Calu3 (cell line): ENCODE measurements at regions not wholly inside any gene's neighbourhood (a gene's known extent, or its start where the extent isn't known, plus 50 kb on each side); places are given as distances from the start of the nearest gene placed in this dataset.

Experiments used
- BruUV-seq: library from RNA; stranded (reverse); fragments of 400-500 nt; replicated peaks from 2 replicates; lab custom pipeline; 2021; lab: Mats Ljungman, UMichigan
- CTCF ChIA-PET: fragments of 300-600 bp; sonication (Branson Sonifier 250); formaldehyde crosslinking; loops from one replicate; lab custom pipeline; 2022; ENCODE audit warnings: antibody characterized with exemption; lab: Charles Lee
- DNase-seq: peaks from one replicate; pipeline ENCODE4 v3.0.0; 2022
- H3K27ac Mint-ChIP-seq: one replicate; pipeline ENCODE4 v1.8.0; 2022; ENCODE audit warnings: mixed read lengths; ENCODE audit not compliant: unreplicated experiment
- H3K27me3 Mint-ChIP-seq: one replicate; pipeline ENCODE4 v1.8.0; 2022; ENCODE audit warnings: mixed read lengths; ENCODE audit not compliant: unreplicated experiment
- H3K36me3 Mint-ChIP-seq: one replicate; pipeline ENCODE4 v1.8.0; 2022; ENCODE audit warnings: mild to moderate bottlenecking, moderate library complexity, mixed read lengths; ENCODE audit not compliant: insufficient read depth, unreplicated experiment
- H3K4me1 Mint-ChIP-seq: one replicate; pipeline ENCODE4 v1.8.0; 2022; ENCODE audit warnings: mild to moderate bottlenecking, low read depth, mixed read lengths; ENCODE audit not compliant: unreplicated experiment
- H3K4me3 Mint-ChIP-seq: one replicate; pipeline ENCODE4 v1.8.0; 2022; ENCODE audit warnings: mild to moderate bottlenecking, low read depth, moderate library complexity, mixed read lengths; ENCODE audit not compliant: unreplicated experiment
- H3K9me3 Mint-ChIP-seq: one replicate; pipeline ENCODE4 v1.8.0; 2022; ENCODE audit warnings: low read depth, mixed read lengths; ENCODE audit not compliant: unreplicated experiment
- CTCF ChIP-seq: fragments of 200-600 bp; IDR thresholded peaks from one replicate; pipeline ENCODE4 v1.8.0; 2022; ENCODE audit warnings: antibody characterized with exemption; ENCODE audit not compliant: unreplicated experiment
- intact Hi-C: fragments of 100-400 bp; cut with micrococcal nuclease; formaldehyde crosslinking; loops from one replicate; pipeline ENCODE4 v1.10.0; 2022; ENCODE audit not compliant: unreplicated experiment

- Mint-ChIP-seq H3K27me3 (no peaks in the 10 kb centered on the region), H3K4me3 (peak overlapping the region; percentile 11), H3K36me3 (peaks cover 5% of the 10 kb centered on the region), H3K4me1 (peaks cover 36% of the 10 kb centered on the region), H3K9me3 (peaks cover 5% of the 10 kb centered on the region), H3K27ac (peak overlapping the region; percentile 94)
- BruUV-seq = no TSS peak
- intact Hi-C loops = no loop called here
- TF ChIP-seq CTCF = no peak
- CTCF ChIA-PET = interaction anchor here (0.6 to 1.0 kb wide), 4 partner anchors 8 to 423 kb away, joined by 3 to 4 read pairs (median 3); no protein-coding TSS in a partner anchor
- peak; percentile 77 for DNase-seq
These were observed 574.7 kb upstream of the MEF2C start for GRCh38 chr5:89457411-89458331.

GRCh38 chr5:89452081-89452480 is 569.1 kb upstream of the MEF2C start:
- BruUV-seq = no TSS peak
- H3K27ac Mint-ChIP-seq = no peak overlapping the region

GRCh38 chr5:89451263-89451662 is 568.3 kb upstream of the MEF2C start:
- BruUV-seq = no TSS peak
- TF ChIP-seq CTCF = no peak
- CTCF ChIA-PET = no interaction called here
- no peak overlapping the region for H3K4me3 Mint-ChIP-seq
- H3K9me3 Mint-ChIP-seq = peaks cover 5% of the 10 kb centered on the region
- no peak for DNase-seq
- intact Hi-C loops = no loop called here
- H3K27ac Mint-ChIP-seq = no peak overlapping the region
- no peaks in the 10 kb centered on the region for H3K27me3 Mint-ChIP-seq
- H3K36me3 Mint-ChIP-seq = no peaks in the 10 kb centered on the region
- H3K4me1 Mint-ChIP-seq = peaks cover 57% of the 10 kb centered on the region

More at GRCh38 chr5:89452081-89452480, 569.1 kb upstream of the MEF2C start:
- DNase-seq = no peak
- H3K9me3 Mint-ChIP-seq = peaks cover 5% of the 10 kb centered on the region
- H3K27me3 Mint-ChIP-seq = no peaks in the 10 kb centered on the region
- no peaks in the 10 kb centered on the region for H3K36me3 Mint-ChIP-seq
- TF ChIP-seq CTCF = no peak
- H3K4me1 Mint-ChIP-seq = peaks cover 56% of the 10 kb centered on the region
- CTCF ChIA-PET = no interaction called here
- H3K4me3 Mint-ChIP-seq = no peak overlapping the region
- intact Hi-C loops = no loop called here

GRCh38 chr5:89450149-89450538 is 567.2 kb upstream of the MEF2C start:
- BruUV-seq = no TSS peak
- intact Hi-C loops = no loop called here
- Mint-ChIP-seq H3K9me3 (peaks cover 5% of the 10 kb centered on the region), H3K27ac (no peak overlapping the region), H3K27me3 (no peaks in the 10 kb centered on the region), H3K4me1 (peaks cover 57% of the 10 kb centered on the region), H3K4me3 (no peak overlapping the region), H3K36me3 (no peaks in the 10 kb centered on the region)
- DNase-seq = no peak
- CTCF ChIA-PET = interaction anchor here (1.2 to 1.3 kb wide), 2 partner anchors 13 to 29 kb away, joined by 3 to 4 read pairs; no protein-coding TSS in a partner anchor
- no peak for TF ChIP-seq CTCF
